HEK293T (cell line): ENCODE measurements at regions not wholly inside any gene's neighbourhood (a gene's known extent, or its start where the extent isn't known, plus 50 kb on each side); places are given as distances from the start of the nearest gene placed in this dataset.

Source experiments
- BHLHE40 ChIP-seq: fragments of 450-650 bp; IDR thresholded peaks from 2 replicates; pipeline ENCODE4 v1.6.1; 2016; ENCODE audit warnings: mild to moderate bottlenecking, moderate library complexity, borderline replicate concordance
- ELF4 ChIP-seq: fragments of 450-650 bp; IDR thresholded peaks from 2 replicates; pipeline ENCODE4 v1.6.1; 2017; ENCODE audit warnings: antibody characterized with exemption
- FOXA1 ChIP-seq: fragments of 450-650 bp; IDR thresholded peaks from 2 replicates; pipeline ENCODE4 v1.6.1; 2016; ENCODE audit warnings: mild to moderate bottlenecking
- HDGF ChIP-seq: fragments of 450-650 bp; IDR thresholded peaks from 2 replicates; pipeline ENCODE4 v1.6.1; 2017; ENCODE audit warnings: antibody characterized with exemption, borderline replicate concordance
- L3MBTL2 ChIP-seq: fragments of 450-650 bp; conservative IDR thresholded peaks from 2 replicates; pipeline ENCODE4 v1.6.1; 2016; ENCODE audit warnings: mild to moderate bottlenecking
- SP1 ChIP-seq: fragments of 450-650 bp; IDR thresholded peaks from 2 replicates; pipeline ENCODE4 v1.6.1; 2017
- SUZ12 ChIP-seq: fragments of 450-650 bp; IDR thresholded peaks from 2 replicates; pipeline ENCODE4 v1.6.1; 2016; ENCODE audit warnings: mild to moderate bottlenecking
- TARDBP ChIP-seq: fragments of 450-650 bp; IDR thresholded peaks from 2 replicates; pipeline ENCODE4 v1.6.1; 2016
- ZNF384 ChIP-seq: fragments of 450-650 bp; IDR thresholded peaks from 2 replicates; pipeline ENCODE4 v1.6.1; 2016
- TF ChIP-seq, protein P1 (sequence below): fragments of 450-650 bp; IDR thresholded peaks from 2 replicates; pipeline ENCODE4 v1.6.1; 2016

- TF ChIP-seq ELF4 (no peak), SUZ12 (no peak), FOXA1 (no peak), BHLHE40 (no peak), SP1 (no peak), TARDBP (no peak), HDGF (no peak), ZNF384 (no peak), L3MBTL2 (no peak)
- TF ChIP-seq, protein P1, sequence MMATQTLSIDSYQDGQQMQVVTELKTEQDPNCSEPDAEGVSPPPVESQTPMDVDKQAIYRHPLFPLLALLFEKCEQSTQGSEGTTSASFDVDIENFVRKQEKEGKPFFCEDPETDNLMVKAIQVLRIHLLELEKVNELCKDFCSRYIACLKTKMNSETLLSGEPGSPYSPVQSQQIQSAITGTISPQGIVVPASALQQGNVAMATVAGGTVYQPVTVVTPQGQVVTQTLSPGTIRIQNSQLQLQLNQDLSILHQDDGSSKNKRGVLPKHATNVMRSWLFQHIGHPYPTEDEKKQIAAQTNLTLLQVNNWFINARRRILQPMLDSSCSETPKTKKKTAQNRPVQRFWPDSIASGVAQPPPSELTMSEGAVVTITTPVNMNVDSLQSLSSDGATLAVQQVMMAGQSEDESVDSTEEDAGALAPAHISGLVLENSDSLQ, result no peak
Measured at GRCh38 chr14:98704441-98704840, 567.6 kb downstream of the BCL11B start.
